NCI-H1092 (cell line): ENCODE measurements at regions not wholly inside any gene's neighbourhood (a gene's known extent, or its start where the extent isn't known, plus 50 kb on each side); places are given as distances from the start of the nearest gene placed in this dataset.

Experiments used
- DNase-seq: peaks from one replicate; lab custom pipeline; 2025; lab: John Stamatoyannopoulos, UW

GRCh38 chr5:19352120-19352519 lies 635.9 kb downstream of the CDH18 start:
- DNase-seq = no peak

DNA sequence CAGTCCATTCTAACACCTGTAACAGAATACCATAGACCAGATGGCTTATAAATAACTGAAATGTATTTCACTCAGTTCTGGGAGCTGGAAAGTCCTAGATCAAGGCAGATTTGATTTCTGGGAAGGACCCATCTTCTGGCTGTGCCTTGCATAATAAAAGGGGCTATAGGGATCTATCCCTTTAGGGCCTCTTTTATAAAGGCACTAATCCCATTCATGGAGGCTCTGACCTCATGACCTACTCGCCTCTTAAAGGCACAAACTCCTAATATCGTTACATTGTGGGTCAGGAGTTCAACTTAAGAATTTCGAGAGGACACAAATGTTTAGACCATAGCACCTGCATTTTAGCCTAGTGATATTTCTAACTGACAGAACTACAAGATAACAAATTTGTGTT lies 619.0 kb downstream of the CDH18 start:
- no peak for DNase-seq

DNA sequence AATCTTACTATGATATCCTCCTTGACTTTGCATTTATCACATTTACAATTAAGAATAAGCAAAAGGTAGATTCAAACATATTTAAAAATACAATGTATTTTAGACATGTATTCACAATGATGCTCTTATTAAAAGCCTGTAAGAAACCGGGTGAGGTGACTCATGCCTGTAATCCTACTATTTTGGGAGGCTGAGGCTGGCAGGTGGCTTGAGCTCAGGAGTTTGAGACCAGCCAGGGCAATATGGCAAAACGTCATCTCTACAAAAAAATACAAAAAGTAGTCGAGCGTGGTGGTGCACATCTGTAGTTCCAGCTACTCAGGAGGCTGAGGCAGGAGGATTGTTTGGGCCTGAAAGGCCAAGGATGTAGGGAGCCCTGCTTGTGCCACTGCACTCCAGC lies 618.4 kb downstream of the CDH18 start:
- no peak for DNase-seq

DNA sequence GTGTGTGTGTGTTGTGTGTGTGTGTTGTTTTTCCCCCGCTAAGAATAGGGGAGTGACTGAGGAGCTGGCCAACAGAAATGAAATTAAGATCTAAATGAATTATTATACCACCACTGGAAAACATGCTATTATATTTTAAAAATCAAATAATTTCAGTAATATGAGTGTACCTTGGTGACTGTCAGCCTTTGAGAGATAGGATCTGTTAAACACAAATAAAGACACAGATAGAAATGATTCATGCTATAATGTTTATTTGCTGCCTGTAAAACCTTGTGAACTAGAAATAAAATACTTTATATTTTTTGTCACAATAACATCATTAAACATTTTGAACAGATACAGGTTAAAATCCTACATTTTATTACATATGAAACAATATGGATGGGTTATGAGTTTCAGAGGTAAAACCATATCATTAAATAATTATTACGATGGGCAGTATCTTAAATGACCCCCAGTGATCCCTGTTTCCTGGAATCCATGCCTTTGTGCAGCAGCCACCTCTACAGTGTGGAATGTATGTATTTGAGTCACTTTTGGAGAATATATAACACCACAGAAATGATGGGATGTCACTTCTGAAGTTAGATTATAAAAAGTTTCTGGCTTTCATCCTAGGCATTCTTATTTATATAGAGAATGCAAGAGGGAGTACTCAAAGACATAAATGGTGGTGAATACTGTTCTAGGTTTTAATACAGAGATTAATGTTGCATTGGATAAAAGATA lies 617.2 kb downstream of the CDH18 start:
- no peak for DNase-seq

DNA sequence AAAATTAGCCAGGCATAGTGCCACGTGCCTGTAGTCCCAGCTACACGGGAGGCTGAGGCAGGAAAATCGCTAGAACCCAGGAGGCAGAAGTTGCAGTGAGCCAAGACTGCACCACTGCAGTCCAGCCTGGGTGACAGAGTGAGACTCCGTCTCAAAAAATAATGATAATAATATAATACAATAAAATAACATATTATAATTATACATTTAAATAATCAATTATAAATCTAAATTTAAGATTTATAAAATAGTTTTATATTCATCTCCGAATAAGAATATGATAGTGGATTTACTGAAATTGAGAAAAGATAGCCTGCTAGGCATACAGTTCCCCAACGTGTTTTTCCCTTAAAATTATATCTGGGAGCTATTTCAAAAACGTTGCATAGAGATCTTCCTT lies 599.6 kb downstream of the CDH18 start:
- no peak for DNase-seq

DNA sequence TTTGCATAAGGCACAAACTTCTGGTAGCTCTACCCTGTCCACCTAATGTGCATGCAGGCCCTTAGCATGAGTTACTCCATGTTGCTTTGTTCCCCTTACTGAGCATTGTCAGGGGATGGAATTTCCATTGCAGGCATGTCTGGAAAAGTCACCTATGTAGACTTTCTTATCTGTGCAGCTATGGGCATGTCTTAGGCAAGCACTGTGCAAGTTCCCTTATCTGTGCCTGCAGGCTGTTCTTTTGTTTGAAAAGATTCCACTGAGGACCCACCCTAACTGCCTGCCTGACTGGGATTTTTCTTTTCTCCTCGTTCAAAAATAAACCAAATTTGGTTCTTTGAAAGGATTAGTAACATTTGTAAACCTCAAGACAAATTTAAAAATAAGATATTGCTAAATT lies 587.0 kb downstream of the CDH18 start:
- DNase-seq = no peak

DNA sequence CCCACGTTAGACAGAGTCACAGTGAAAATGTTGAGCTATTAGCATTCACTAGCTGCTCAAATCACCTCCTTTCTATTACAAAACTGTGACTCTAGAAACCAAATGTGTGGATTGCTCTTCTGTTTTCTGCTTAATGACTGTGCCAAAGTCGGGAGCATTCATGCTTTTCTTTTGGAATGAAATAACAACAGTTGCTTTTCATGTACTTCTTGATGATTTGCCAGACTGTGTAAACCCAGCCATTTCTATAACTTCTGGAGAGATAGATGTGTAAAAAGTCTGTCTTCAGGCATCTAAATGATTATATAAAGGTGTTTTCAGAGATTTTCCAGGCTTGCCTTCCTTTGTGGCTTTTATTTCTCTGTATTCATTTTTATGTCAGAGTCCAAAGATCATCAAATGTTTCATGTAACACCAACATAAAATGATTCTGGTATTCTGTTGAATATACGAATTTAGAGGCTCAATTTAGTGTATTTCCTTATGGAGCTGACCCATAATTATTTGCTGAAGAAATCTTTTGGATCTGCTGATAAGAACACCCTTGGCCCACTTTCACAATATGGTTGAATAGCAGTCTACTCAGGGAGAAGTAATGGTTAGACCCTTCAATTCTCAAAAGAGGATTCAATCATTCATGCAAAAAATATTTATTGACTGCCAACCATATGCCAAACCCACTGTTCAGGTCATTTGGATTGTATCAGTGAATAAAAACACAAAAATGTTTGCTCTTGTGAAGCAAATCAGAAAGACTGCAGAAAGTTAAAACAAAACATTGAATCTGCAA lies 581.2 kb downstream of the CDH18 start:
- DNase-seq = no peak

GRCh38 chr5:19408149-19408548 lies 579.9 kb downstream of the CDH18 start:
- no peak for DNase-seq

DNA sequence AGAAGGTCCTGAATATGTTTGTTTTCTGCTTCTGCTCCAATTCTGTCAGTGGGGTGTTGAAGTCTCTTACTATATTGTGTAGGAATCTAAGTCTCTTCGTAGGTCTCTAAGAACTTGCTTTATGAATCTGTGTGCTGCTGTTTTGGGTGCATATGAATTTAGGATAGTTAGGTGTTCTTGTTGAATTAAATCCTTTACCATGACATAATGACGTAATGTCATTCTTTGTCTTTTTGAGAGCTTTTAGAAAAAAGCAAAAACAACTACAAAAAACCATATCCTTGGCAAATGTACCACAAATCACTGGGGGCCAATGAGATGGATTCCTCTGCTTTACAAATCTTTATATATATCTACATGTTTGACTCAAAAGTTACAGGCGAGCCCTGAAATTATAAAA lies 576.1 kb downstream of the CDH18 start:
- no peak for DNase-seq
